Cardiac fibroblast (primary cell): ENCODE measurements at regions not wholly inside any gene's neighbourhood (a gene's known extent, or its start where the extent isn't known, plus 50 kb on each side); places are given as distances from the start of the nearest gene placed in this dataset.

Experiments used
- DNase-seq, 2 donors: peaks; one replicate each; pipeline versions ENCODE4 v3.0.0 to v3.0.0-alpha.2; 2010; ENCODE audit warnings: low read depth in 2 of 2
- H3K4me3 ChIP-seq, 2 donors: replicated peaks in 1 of 2; 1 replicate in 1 of 2; 2 replicates in 1 of 2; pipeline ENCODE4 v1.5.1; 2011; ENCODE audit warnings: low read depth in 2 of 2, low read length in 2 of 2, mild to moderate bottlenecking in 2 of 2, moderate library complexity in 1 of 2
- TF ChIP-seq, protein P1 (sequence below): IDR thresholded peaks from one replicate; pipeline ENCODE4 v1.5.1; 2011; ENCODE audit warnings: low read depth, mild to moderate bottlenecking, low read length, inconsistent platforms

DNA sequence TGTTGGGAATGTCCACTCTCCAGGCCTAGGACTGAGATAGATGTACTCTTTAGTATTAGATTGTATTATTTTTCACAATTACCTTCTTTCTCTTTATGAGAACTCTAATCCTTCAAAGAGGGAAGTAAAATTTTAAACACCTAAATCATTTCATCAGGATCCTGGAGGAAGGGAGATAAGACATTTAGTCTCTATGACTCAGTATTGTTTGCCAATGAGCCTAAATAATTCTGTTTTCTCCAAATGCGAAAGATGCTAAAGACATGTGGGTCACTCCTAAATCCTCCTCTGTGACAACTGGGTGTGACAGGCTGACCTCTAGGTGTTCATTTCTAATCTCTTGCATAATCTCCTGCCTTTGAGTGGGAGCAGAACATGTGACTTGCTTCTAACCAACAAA, 1736.6 kb upstream of the MIR17HG start:
- TF ChIP-seq, protein P1, sequence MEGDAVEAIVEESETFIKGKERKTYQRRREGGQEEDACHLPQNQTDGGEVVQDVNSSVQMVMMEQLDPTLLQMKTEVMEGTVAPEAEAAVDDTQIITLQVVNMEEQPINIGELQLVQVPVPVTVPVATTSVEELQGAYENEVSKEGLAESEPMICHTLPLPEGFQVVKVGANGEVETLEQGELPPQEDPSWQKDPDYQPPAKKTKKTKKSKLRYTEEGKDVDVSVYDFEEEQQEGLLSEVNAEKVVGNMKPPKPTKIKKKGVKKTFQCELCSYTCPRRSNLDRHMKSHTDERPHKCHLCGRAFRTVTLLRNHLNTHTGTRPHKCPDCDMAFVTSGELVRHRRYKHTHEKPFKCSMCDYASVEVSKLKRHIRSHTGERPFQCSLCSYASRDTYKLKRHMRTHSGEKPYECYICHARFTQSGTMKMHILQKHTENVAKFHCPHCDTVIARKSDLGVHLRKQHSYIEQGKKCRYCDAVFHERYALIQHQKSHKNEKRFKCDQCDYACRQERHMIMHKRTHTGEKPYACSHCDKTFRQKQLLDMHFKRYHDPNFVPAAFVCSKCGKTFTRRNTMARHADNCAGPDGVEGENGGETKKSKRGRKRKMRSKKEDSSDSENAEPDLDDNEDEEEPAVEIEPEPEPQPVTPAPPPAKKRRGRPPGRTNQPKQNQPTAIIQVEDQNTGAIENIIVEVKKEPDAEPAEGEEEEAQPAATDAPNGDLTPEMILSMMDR = no peak
- no peak overlapping the region for H3K4me3 ChIP-seq
- no peak for DNase-seq

DNA sequence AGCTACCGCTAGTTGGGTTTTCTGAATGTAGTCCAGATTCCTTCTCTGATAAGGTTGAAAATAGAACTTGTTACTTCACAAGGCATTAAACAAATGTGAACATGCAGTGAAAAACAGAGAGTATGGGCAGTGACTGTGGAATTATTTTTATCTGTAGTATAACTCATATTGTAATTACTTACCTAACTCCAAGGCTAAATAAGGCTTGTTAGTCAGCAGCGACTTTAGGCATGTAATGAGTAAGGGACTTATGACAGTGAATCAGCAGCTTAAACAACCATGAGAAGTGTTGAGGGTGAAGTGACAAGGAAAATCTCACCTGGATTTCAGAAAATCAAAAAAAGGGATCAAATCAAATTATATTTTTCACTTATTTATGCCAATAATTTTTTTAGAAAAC, 1719.5 kb upstream of the MIR17HG start:
- TF ChIP-seq, protein P1 = no peak
- peak in 1 of 2 donors; percentile 2 for DNase-seq
- no peak overlapping the region for H3K4me3 ChIP-seq

DNA sequence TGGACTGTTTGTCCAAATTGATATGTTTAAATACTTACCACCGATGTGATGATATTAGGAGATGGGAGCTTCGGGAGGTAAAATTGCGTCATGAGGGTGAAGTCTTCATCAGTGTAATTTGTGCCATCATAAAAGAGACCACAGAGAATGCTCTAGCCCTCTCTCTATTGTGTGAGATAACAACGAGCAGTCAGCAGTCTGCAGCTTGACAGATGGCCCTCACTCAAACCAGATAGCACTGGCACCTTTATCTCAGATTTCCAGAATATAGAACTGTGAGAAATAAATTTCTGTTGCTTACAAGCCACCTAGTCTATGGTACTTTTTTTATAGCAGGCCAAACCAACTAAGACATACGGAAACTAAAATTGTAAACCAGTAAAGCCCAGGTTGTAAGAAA, 1718.9 kb upstream of the MIR17HG start:
- TF ChIP-seq, protein P1 = no peak
- DNase-seq = no peak
- no peak overlapping the region for H3K4me3 ChIP-seq

DNA sequence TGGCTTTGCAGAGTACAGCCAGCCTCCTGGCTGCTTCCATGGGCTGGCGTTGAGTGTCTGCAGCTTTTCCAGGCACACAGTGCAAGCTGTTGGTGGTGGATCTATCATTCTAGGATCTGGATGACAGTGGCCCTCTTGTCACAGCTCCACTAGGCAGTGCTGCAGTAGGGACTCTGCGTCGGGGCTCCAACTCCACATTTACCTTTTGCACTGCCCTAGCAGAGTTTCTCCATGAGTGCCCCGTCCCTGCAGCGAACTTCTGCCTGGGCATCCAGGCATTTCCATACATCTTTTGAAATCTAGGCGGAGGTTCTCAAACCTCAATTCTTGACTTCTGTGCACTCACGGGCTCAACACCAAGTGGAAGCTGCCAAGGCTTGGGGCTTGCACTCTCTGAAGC, 1697.3 kb upstream of the MIR17HG start:
- TF ChIP-seq, protein P1 = no peak
- DNase-seq = no peak
- no peak overlapping the region for H3K4me3 ChIP-seq

DNA sequence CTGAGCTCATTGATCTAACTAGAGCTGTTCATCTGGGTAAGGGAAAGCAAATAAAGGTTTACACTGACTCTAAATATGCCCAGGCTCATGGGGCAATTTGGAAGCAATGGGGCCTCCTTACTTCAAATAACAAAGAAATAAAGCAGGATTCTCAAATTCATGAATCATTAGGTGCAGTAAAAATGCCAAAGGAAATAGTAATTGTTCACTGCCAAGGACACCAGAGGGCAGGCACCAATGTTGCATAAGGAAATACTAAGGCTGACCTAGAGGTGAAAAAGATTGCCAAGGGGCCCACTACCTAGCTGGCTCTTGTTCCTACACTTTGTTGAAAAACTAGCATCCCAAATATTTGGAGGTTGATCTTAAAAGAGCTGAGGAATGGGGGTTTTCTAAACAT, 1686.7 kb upstream of the MIR17HG start:
- no peak for DNase-seq
- TF ChIP-seq, protein P1 = no peak
- H3K4me3 ChIP-seq = no peak overlapping the region

DNA sequence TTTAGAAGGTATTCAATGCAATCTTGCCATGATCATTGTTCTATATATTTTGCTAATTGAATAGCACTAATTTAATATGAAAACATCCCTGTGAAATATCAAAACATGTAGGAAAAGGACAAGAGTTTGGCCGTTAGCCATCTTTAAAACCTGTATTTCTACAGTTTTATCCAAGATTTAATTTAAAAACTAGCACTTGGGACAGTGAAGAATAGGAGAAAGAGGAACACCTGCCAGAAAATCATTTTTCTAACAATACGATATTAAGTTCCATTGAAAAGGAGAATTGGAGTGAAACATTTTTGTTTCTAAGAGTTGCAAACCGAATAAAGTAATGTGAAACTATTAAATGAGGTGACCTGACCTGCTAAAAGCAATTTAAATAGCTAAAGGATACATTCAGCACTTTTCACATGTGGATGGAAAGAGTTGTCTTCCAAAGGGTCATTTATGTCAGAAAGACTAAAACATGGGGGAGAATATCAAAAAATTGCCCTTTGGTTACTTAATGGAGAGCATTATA, 1673.6 kb upstream of the MIR17HG start:
- TF ChIP-seq, protein P1 = no peak
- no peak overlapping the region for H3K4me3 ChIP-seq
- DNase-seq = no peak

DNA sequence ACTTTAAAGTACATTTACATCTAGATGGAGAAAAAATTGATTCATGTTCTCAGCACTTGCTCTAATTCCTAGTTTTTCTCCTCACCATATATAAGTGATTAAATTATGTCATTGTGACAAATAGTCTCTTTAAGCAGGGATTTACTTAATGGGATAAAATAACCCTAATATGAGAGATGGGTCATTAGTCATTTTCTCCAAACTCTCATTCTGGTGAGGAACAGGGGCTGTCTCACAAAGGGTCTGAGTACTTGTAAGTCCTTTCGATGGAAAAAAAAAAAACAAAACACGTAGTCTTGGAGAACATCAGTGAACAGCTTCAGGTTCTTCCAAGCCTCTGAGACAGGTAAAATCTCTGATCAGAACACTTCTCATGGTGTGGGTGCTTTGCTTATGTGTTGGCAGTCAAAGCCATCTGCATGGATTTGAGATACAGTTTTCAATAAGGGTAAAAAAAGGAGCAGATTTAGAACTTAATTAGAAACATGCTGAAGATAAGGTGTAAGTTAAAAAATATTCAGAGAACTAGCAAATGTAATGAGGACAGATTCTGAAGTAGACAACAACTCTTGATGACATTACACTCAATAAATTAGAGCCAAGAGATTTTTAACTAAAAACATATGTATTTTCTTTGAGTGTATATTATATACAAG, 1668.9 kb upstream of the MIR17HG start:
- no peak for DNase-seq
- no peak overlapping the region for H3K4me3 ChIP-seq
- TF ChIP-seq, protein P1 = no peak
